IMR-90 (cell line): ENCODE measurements at regions not wholly inside any gene's neighbourhood (a gene's known extent, or its start where the extent isn't known, plus 50 kb on each side); places are given as distances from the start of the nearest gene placed in this dataset.

Experiments used
- ATAC-seq: fragments of 200-7000 bp; cut with Tn5 transposase; 2 replicates; pipeline ENCODE4 v1.9.1; 2020; ENCODE audit warnings: low read depth, mild to moderate bottlenecking, moderate library complexity
- BruUV-seq: library from RNA; stranded (reverse); fragments of 400-500 nt; replicated peaks from 2 replicates; lab custom pipeline; 2021; lab: Mats Ljungman, UMichigan
- CTCF ChIA-PET: fragments of 300-600 bp; formaldehyde crosslinking; extraction: SDS; loops from one replicate; lab custom pipeline; 2021; ENCODE audit warnings: antibody characterized with exemption; lab: Yijun Ruan, JAX
- POLR2A ChIA-PET: fragments of 300-600 bp; sonication (Branson Sonifier 250); formaldehyde crosslinking; loops from one replicate; lab custom pipeline; 2022; ENCODE audit warnings: antibody characterized with exemption; ENCODE audit not compliant: unreplicated experiment; lab: Charles Lee
- DNase-seq: peaks from one replicate; pipeline ENCODE4 v3.0.0; 2013
- H2AFZ ChIP-seq: replicated peaks from 2 replicates; pipeline ENCODE3; 2013; ENCODE audit warnings: low read length, mild to moderate bottlenecking; ENCODE audit not compliant: poor library complexity
- H2AK5ac ChIP-seq: 2 replicates; pipeline ENCODE4 v1.6.1; 2013; ENCODE audit warnings: low read depth, low read length, inconsistent platforms
- H2AK9ac ChIP-seq: replicated peaks from 2 replicates; pipeline ENCODE3; 2013; ENCODE audit warnings: mild to moderate bottlenecking, low read depth, low read length, moderate library complexity; ENCODE audit not compliant: poor library complexity
- H2BK120ac ChIP-seq: 2 replicates; pipeline ENCODE4 v1.6.1; 2013; ENCODE audit warnings: low read depth, low read length, inconsistent platforms
- H2BK15ac ChIP-seq: 3 replicates; pipeline ENCODE4 v1.6.1; 2013; ENCODE audit warnings: low read depth, low read length, inconsistent platforms
- H2BK20ac ChIP-seq: 2 replicates; pipeline ENCODE4 v1.6.1; 2013; ENCODE audit warnings: low read depth, mild to moderate bottlenecking, inconsistent platforms, low read length, moderate library complexity
- H2BK5ac ChIP-seq: 2 replicates; pipeline ENCODE4 v1.6.1; 2013; ENCODE audit warnings: mild to moderate bottlenecking, low read depth, low read length, inconsistent platforms; ENCODE audit not compliant: poor library complexity, severe bottlenecking
- H3K14ac ChIP-seq: replicated peaks from 2 replicates; pipeline ENCODE4 v1.6.1; 2013; ENCODE audit warnings: low read depth, low read length, inconsistent platforms
- H3K18ac ChIP-seq: 2 replicates; pipeline ENCODE4 v1.6.1; 2013; ENCODE audit warnings: low read depth, low read length, control low read depth
- H3K23ac ChIP-seq: 2 replicates; pipeline ENCODE4 v1.6.1; 2013; ENCODE audit warnings: low read depth, low read length, inconsistent platforms
- H3K27ac ChIP-seq: 2 replicates; pipeline ENCODE4 v1.5.1; 2013; ENCODE audit warnings: mild to moderate bottlenecking, control low read depth, low read length; ENCODE audit not compliant: insufficient read depth
- H3K27me3 ChIP-seq: 2 replicates; pipeline ENCODE4 v1.6.1; 2013; ENCODE audit warnings: low read length; ENCODE audit not compliant: control insufficient read depth, insufficient read depth
- H3K36me3 ChIP-seq: 2 replicates; pipeline ENCODE4 v1.6.1; 2013; ENCODE audit warnings: low read length, mixed read lengths; ENCODE audit not compliant: control insufficient read depth, insufficient read depth
- H3K4ac ChIP-seq: 2 replicates; pipeline ENCODE4 v1.6.1; 2013; ENCODE audit warnings: low read depth, low read length, inconsistent platforms
- H3K4me1 ChIP-seq: 2 replicates; pipeline ENCODE4 v1.6.1; 2013; ENCODE audit warnings: low read length, mixed read lengths; ENCODE audit not compliant: control insufficient read depth, insufficient read depth
- H3K4me2 ChIP-seq: 2 replicates; pipeline ENCODE4 v1.6.1; 2013; ENCODE audit warnings: low read depth, mild to moderate bottlenecking, control low read depth, low read length, moderate library complexity
- H3K4me3 ChIP-seq: 2 replicates; pipeline ENCODE4 v1.5.1; 2013; ENCODE audit warnings: low read depth, mild to moderate bottlenecking, control low read depth, low read length, moderate library complexity; ENCODE audit not compliant: insufficient read depth
- H3K56ac ChIP-seq: 2 replicates; pipeline ENCODE4 v1.6.1; 2013; ENCODE audit warnings: low read length, inconsistent platforms; ENCODE audit not compliant: insufficient read depth; ENCODE audit errors: extremely low read depth
- H3K79me1 ChIP-seq, 2 experiments: 2 replicates each; pipeline ENCODE4 v1.6.1; 2013; ENCODE audit warnings: low read length in 2 of 2, inconsistent platforms in 1 of 2, low read depth in 1 of 2
- H3K9ac ChIP-seq: 2 replicates; pipeline ENCODE4 v1.6.1; 2013; ENCODE audit warnings: low read depth, low read length, control low read depth
- H3K9me1 ChIP-seq: 2 replicates; pipeline ENCODE4 v1.6.1; 2013; ENCODE audit warnings: low read length, inconsistent platforms; ENCODE audit not compliant: insufficient read depth
- H3K9me3 ChIP-seq: 2 replicates; pipeline ENCODE4 v1.6.1; 2013; ENCODE audit warnings: low read length; ENCODE audit not compliant: control insufficient read depth, insufficient read depth
- H4K20me1 ChIP-seq: 2 replicates; pipeline ENCODE4 v1.6.1; 2013; ENCODE audit warnings: low read length, inconsistent platforms; ENCODE audit not compliant: insufficient read depth
- H4K5ac ChIP-seq: 2 replicates; pipeline ENCODE4 v1.6.1; 2013; ENCODE audit warnings: mild to moderate bottlenecking, low read depth, low read length, control low read depth
- H4K8ac ChIP-seq, 2 experiments: 2 replicates each; pipeline ENCODE4 v1.6.1; 2013; ENCODE audit warnings: low read depth in 2 of 2, low read length in 2 of 2, control low read depth in 1 of 2, inconsistent platforms in 1 of 2
- H4K91ac ChIP-seq: 2 replicates; pipeline ENCODE4 v1.6.1; 2013; ENCODE audit warnings: low read depth, low read length, inconsistent platforms; ENCODE audit not compliant: insufficient read depth
- BHLHE40 ChIP-seq: fragments of 150-350 bp; IDR thresholded peaks from 2 replicates; pipeline ENCODE4 v1.6.1; 2016; ENCODE audit warnings: mild to moderate bottlenecking, low read depth, low read length
- CEBPB ChIP-seq: IDR thresholded peaks from 2 replicates; pipeline ENCODE4 v1.6.1; 2012; ENCODE audit warnings: low read depth, low read length, improper control_type of control experiment
- CHD1 ChIP-seq: IDR thresholded peaks from 2 replicates; pipeline ENCODE4 v1.6.1; 2012; ENCODE audit warnings: low read depth, low read length, improper control_type of control experiment
- CTCF ChIP-seq: conservative IDR thresholded peaks from 2 replicates; pipeline ENCODE4 v1.5.1; 2012; ENCODE audit warnings: mild to moderate bottlenecking, low read depth, low read length, improper control_type of control experiment
- ELK1 ChIP-seq: fragments of 150-350 bp; IDR thresholded peaks from 2 replicates; pipeline ENCODE4 v1.6.1; 2016; ENCODE audit warnings: low read depth, mild to moderate bottlenecking, low read length, moderate library complexity, borderline replicate concordance
- FOS ChIP-seq: fragments of 150-350 bp; IDR thresholded peaks from 2 replicates; pipeline ENCODE4 v1.6.1; 2016; ENCODE audit warnings: low read depth, low read length
- MAFK ChIP-seq: IDR thresholded peaks from 2 replicates; pipeline ENCODE4 v1.6.1; 2012; ENCODE audit warnings: low read depth, low read length, improper control_type of control experiment
- MAZ ChIP-seq: IDR thresholded peaks from 2 replicates; pipeline ENCODE4 v1.6.1; 2012; ENCODE audit warnings: low read depth, mild to moderate bottlenecking, low read length, improper control_type of control experiment, moderate library complexity, borderline replicate concordance
- MXI1 ChIP-seq: IDR thresholded peaks from 2 replicates; pipeline ENCODE4 v1.6.1; 2012; ENCODE audit warnings: low read depth, mild to moderate bottlenecking, low read length, moderate library complexity, borderline replicate concordance
- NFE2L2 ChIP-seq: fragments of 150-350 bp; IDR thresholded peaks from 2 replicates; pipeline ENCODE4 v1.6.1; 2016; ENCODE audit warnings: low read depth, mild to moderate bottlenecking, low read length
- POLR2A ChIP-seq: IDR thresholded peaks from 2 replicates; pipeline ENCODE4 v1.6.1; 2012; ENCODE audit warnings: mild to moderate bottlenecking, low read depth, low read length
- RAD21 ChIP-seq: IDR thresholded peaks from 2 replicates; pipeline ENCODE4 v1.6.1; 2012; ENCODE audit warnings: low read length, improper control_type of control experiment
- RCOR1 ChIP-seq: IDR thresholded peaks from 2 replicates; pipeline ENCODE4 v1.6.1; 2012; ENCODE audit warnings: mild to moderate bottlenecking, low read length, improper control_type of control experiment; ENCODE audit not compliant: insufficient replicate concordance
- RFX5 ChIP-seq: IDR thresholded peaks from 2 replicates; pipeline ENCODE4 v1.8.0; 2012; ENCODE audit warnings: low read depth, mild to moderate bottlenecking, low read length, moderate library complexity
- SMC3 ChIP-seq: fragments of 150-350 bp; IDR thresholded peaks from 2 replicates; pipeline ENCODE4 v1.6.1; 2016; ENCODE audit warnings: low read depth, mild to moderate bottlenecking, antibody characterized with exemption, low read length, moderate library complexity
- USF2 ChIP-seq: fragments of 150-350 bp; IDR thresholded peaks from 2 replicates; pipeline ENCODE4 v1.6.1; 2017; ENCODE audit warnings: mild to moderate bottlenecking, antibody characterized with exemption, low read length, low read depth
- dilution Hi-C: fragments of 300-500 bp; cut with HindIII; formaldehyde crosslinking; loops from one replicate; pipeline ENCODE4 v1.14.3; 2018; ENCODE audit warnings: low sequenced_read_pairs; ENCODE audit not compliant: unreplicated experiment
- in situ Hi-C: fragments of 300-500 bp; cut with MboI; formaldehyde crosslinking; loops from 3 replicates; pipeline ENCODE4 v1.14.3; 2019; ENCODE audit warnings: low sequenced_read_pairs, inconsistent platforms, mixed read lengths
- intact Hi-C: fragments of 100-400 bp; cut with micrococcal nuclease; formaldehyde crosslinking; loops from 2 replicates; pipeline ENCODE4 v1.10.0; 2022

GRCh38 chr2:221312634-221313033 lies 259.5 kb downstream of the EPHA4 start:
- Histone ChIP-seq H4K91ac (no peak overlapping the region), H4K20me1 (no peaks in the 10 kb centered on the region), H2BK15ac (no peak overlapping the region), H4K5ac (no peak overlapping the region), H2BK20ac (no peak overlapping the region), H2AK9ac (no peak overlapping the region), H3K14ac (no peak overlapping the region), H3K36me3 (no peaks in the 10 kb centered on the region), H3K4me1 (peaks cover 3% of the 10 kb centered on the region; the same call in 1 of the 2 replicates), H2AK5ac (no peak overlapping the region), H3K79me1 (no peaks in the 10 kb centered on the region), H3K18ac (no peak overlapping the region), H3K27ac (no peak overlapping the region), H3K23ac (no peak overlapping the region), H4K8ac (no peak overlapping the region), H3K9ac (no peak overlapping the region), H3K9me1 (no peaks in the 10 kb centered on the region), H2AFZ (no peak overlapping the region), H3K27me3 (no peaks in the 10 kb centered on the region), H2BK120ac (no peak overlapping the region), H3K4me3 (no peak overlapping the region), H3K56ac (no peak overlapping the region), H2BK5ac (no peak overlapping the region), H3K4ac (no peak overlapping the region), H3K4me2 (no peak overlapping the region), H3K9me3 (no peaks in the 10 kb centered on the region)
- intact Hi-C loops (no loop called here), dilution Hi-C loops (no loop called here), in situ Hi-C loops (no loop called here)
- TF ChIP-seq RCOR1 (no peak), FOS (no peak), CTCF (no peak), ELK1 (no peak), CHD1 (no peak), RFX5 (no peak), CEBPB (no peak), MXI1 (no peak), RAD21 (no peak), MAFK (no peak), MAZ (no peak), SMC3 (no peak), BHLHE40 (no peak), NFE2L2 (no peak), USF2 (no peak), POLR2A (no peak)
- CTCF ChIA-PET: no interaction called here
- no TSS peak for BruUV-seq
- POLR2A ChIA-PET: no interaction called here
- DNase-seq (no peak), ATAC-seq (no peak)
